HG02852 (cell line): ENCODE measurements at regions not wholly inside any gene's neighbourhood (a gene's known extent, or its start where the extent isn't known, plus 50 kb on each side); places are given as distances from the start of the nearest gene placed in this dataset.
A peak's percentile ranks its signal among the peaks of the same experiment; 100 is the strongest.

ENCODE experiments used
- ATAC-seq: cut with Tn5 transposase; IDR thresholded peaks from one replicate; pipeline ENCODE4 v1.9.1; 2021; ENCODE audit warnings: mild to moderate bottlenecking, moderate library complexity; ENCODE audit not compliant: unreplicated experiment

GRCh38 chr6:19972221-19972620 lies 135.1 kb downstream of the ID4 start:
- no peak for ATAC-seq

GRCh38 chr6:19976411-19977129 lies 139.4 kb downstream of the ID4 start:
- ATAC-seq, result no peak

- no peak for ATAC-seq
Measured at GRCh38 chr6:19979059-19979458, 141.9 kb downstream of the ID4 start.

GRCh38 chr6:19979986-19980385 lies 142.8 kb downstream of the ID4 start:
- ATAC-seq, result no peak

GRCh38 chr6:19983374-19983773 lies 146.2 kb downstream of the ID4 start:
- no peak for ATAC-seq

GRCh38 chr6:19986691-19987438 lies 149.7 kb downstream of the ID4 start:
- ATAC-seq, result no peak

GRCh38 chr6:19988555-19988954 lies 151.4 kb downstream of the ID4 start:
- no peak for ATAC-seq

GRCh38 chr6:19991176-19991575 lies 154.0 kb downstream of the ID4 start:
- ATAC-seq, result no peak

- ATAC-seq, result no peak
Measured at GRCh38 chr6:19994909-19995308, 157.7 kb downstream of the ID4 start.

GRCh38 chr6:19995575-19996257 lies 158.5 kb downstream of the ID4 start:
- no peak for ATAC-seq

GRCh38 chr6:19997104-19997503 lies 159.9 kb downstream of the ID4 start:
- ATAC-seq, result no peak

- no peak for ATAC-seq
Measured at GRCh38 chr6:19998541-19998940, 161.4 kb downstream of the ID4 start.

GRCh38 chr6:19999319-20000191 lies 162.4 kb downstream of the ID4 start:
- peak; percentile 88 for ATAC-seq

GRCh38 chr6:20001286-20001685 lies 164.1 kb downstream of the ID4 start:
- ATAC-seq, result no peak

GRCh38 chr6:20006037-20006436 lies 168.9 kb downstream of the ID4 start:
- ATAC-seq, result no peak

- no peak for ATAC-seq
Measured at GRCh38 chr6:20008131-20008530, 171.0 kb downstream of the ID4 start.

GRCh38 chr6:20013066-20013861 lies 176.1 kb downstream of the ID4 start:
- ATAC-seq, result no peak

- no peak for ATAC-seq
Measured at GRCh38 chr6:20014508-20014907, 177.3 kb downstream of the ID4 start.

- no peak for ATAC-seq
Measured at GRCh38 chr6:20020526-20020925, 183.4 kb downstream of the ID4 start.

- ATAC-seq, result no peak
Measured at GRCh38 chr6:20021795-20022194, 184.6 kb downstream of the ID4 start.
